Amygdala (tissue), 56 donors: ENCODE measurements at regions not wholly inside any gene's neighbourhood (a gene's known extent, or its start where the extent isn't known, plus 50 kb on each side); places are given as distances from the start of the nearest gene placed in this dataset.
A peak's percentile ranks its signal among the peaks of the same experiment; 100 is the strongest.
"Not testable (repeated sequence)": the region's sequence is repeated elsewhere in the genome, so short reads cannot be mapped to it uniquely, and the experiment has no call there.

Experiments
- DNase-seq, 56 donors: peaks; one replicate each; lab custom pipeline; 2025; lab: John Stamatoyannopoulos, UW

- DNase-seq, result not testable (repeated sequence)
These were observed 596.7 kb downstream of the TSN start for GRCh38 chr2:122352151-122352550.

GRCh38 chr2:122357998-122358397 lies 602.5 kb downstream of the TSN start:
- no peak for DNase-seq

GRCh38 chr2:122358729-122359128 lies 603.3 kb downstream of the TSN start:
- DNase-seq, result no peak

GRCh38 chr2:122363885-122364284 lies 608.4 kb downstream of the TSN start:
- no peak for DNase-seq

GRCh38 chr2:122366427-122366826 lies 611.0 kb downstream of the TSN start:
- no peak for DNase-seq

- DNase-seq, result no peak
These were observed 611.7 kb downstream of the TSN start for GRCh38 chr2:122366969-122367645.

- DNase-seq, result no peak
These were observed 612.2 kb downstream of the TSN start for GRCh38 chr2:122367646-122368010.

GRCh38 chr2:122368576-122369243 lies 613.3 kb downstream of the TSN start:
- no peak for DNase-seq

- no peak for DNase-seq
These were observed 623.1 kb downstream of the TSN start for GRCh38 chr2:122378521-122378920.

- DNase-seq, result no peak
These were observed 629.4 kb downstream of the TSN start for GRCh38 chr2:122384768-122385333.

- no peak for DNase-seq
These were observed 632.8 kb downstream of the TSN start for GRCh38 chr2:122388208-122388607.

GRCh38 chr2:122389694-122390093 lies 634.2 kb downstream of the TSN start:
- peak in 43 of 56 donors; percentile 3 to 73 (median 22) for DNase-seq

- no peak for DNase-seq
These were observed 635.0 kb downstream of the TSN start for GRCh38 chr2:122390406-122390805.

GRCh38 chr2:122391726-122392125 lies 636.3 kb downstream of the TSN start:
- no peak for DNase-seq

- DNase-seq, result no peak
These were observed 640.2 kb downstream of the TSN start for GRCh38 chr2:122395687-122396086.

- DNase-seq, result no peak
These were observed 655.8 kb downstream of the TSN start for GRCh38 chr2:122411231-122411630.

GRCh38 chr2:122412360-122412759 lies 656.9 kb downstream of the TSN start:
- no peak for DNase-seq

- DNase-seq, result no peak
These were observed 659.5 kb downstream of the TSN start for GRCh38 chr2:122414902-122415301.

- no peak for DNase-seq
These were observed 661.7 kb downstream of the TSN start for GRCh38 chr2:122417114-122417513.

GRCh38 chr2:122421775-122422174 lies 666.3 kb downstream of the TSN start:
- no peak for DNase-seq

- no peak for DNase-seq
These were observed 667.0 kb downstream of the TSN start for GRCh38 chr2:122422384-122422991.

- DNase-seq, result no peak
These were observed 668.5 kb downstream of the TSN start for GRCh38 chr2:122423934-122424333.
